HT1080 (cell line): ENCODE measurements at regions not wholly inside any gene's neighbourhood (a gene's known extent, or its start where the extent isn't known, plus 50 kb on each side); places are given as distances from the start of the nearest gene placed in this dataset.
"Not testable (repeated sequence)": the region's sequence is repeated elsewhere in the genome, so short reads cannot be mapped to it uniquely, and the experiment has no call there.

Experiments
- DNase-seq: peaks from one replicate; pipeline ENCODE4 v3.0.0-alpha.2; 2015; ENCODE audit warnings: low read depth

- no peak for DNase-seq
These were observed 644.0 kb upstream of the CBLB start for GRCh38 chr3:106512846-106513245.

DNA sequence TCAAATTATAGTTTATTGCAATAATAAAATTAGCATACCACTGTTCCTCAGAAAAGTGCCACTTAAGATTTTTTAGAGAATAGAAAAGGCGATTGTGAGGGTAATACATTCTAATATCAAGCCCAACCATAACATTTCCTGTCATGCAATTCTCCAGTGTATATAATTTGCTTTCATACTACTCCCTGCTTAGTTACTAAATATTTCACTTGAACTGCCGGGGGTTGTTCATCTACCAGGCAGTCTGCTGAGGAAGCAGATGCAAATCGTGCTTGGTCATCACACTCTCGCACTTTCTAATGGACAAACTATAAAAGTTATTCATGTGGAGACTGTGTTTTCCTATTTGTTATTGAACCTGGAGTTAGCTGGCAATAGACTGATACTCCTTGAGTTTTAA, 645.6 kb upstream of the CBLB start:
- DNase-seq: no peak

GRCh38 chr3:106518516-106518915, 649.7 kb upstream of the CBLB start:
- peak; percentile 65 for DNase-seq

- DNase-seq: no peak
These were observed 653.6 kb upstream of the CBLB start for GRCh38 chr3:106522397-106522796.

DNA sequence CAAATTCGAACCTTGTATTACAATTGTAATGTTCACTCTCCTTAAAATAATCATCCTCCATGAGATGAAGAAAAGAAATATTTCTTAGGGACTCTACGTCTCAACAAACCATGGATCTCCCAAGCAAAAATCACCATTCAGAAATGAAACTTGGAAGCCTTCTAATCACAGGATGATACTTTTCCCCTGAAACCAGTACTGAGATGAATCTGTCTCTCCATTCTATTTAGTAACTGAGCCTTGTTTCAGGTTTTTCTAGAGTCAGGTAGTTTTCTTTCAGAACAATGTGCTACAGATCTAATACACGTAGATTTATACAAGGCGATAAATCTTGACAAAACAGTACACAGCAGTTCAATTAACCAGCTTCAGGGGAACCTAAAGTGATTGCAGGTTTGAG, 660.1 kb upstream of the CBLB start:
- DNase-seq: no peak

DNA sequence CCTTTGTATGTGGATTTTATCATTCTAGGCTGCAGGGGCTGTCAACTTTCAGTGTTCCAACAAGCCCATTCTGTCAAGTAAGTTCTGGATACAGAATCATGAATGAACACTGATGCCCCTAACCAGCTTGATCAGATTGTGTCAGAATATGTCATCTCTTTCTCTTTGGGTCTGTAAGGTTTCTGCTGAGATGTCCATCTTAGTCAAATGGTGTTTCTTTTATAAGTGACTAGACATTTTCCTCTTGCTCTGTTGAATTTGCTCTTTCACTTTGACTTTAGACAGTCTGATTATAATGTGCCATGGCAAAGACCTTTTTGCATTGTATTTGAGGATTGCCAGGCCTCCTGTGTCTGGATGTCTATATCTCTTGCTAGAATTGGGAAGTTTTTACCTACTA, 660.9 kb upstream of the CBLB start:
- DNase-seq: no peak

DNA sequence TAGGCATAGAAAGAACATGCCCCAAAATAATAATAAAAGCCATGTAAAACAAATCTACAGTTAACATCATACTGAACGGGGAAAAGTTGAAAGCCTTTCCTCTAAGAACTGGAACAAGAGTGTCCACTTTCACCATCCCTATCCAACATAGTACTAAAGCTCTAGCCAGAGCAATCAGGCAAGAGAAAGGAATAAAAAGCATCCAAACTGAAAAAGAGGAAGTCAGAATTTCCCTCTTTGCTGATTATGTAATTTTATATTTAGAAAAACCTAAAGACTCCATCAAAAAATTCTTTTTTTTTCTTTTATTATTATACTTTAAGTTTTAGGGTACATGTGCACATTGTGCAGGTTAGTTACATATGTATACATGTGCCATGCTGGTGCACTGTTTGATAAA, 661.6 kb upstream of the CBLB start:
- no peak for DNase-seq

- not testable (repeated sequence) for DNase-seq
These were observed 663.0 kb upstream of the CBLB start for GRCh38 chr3:106531771-106532329.

DNA sequence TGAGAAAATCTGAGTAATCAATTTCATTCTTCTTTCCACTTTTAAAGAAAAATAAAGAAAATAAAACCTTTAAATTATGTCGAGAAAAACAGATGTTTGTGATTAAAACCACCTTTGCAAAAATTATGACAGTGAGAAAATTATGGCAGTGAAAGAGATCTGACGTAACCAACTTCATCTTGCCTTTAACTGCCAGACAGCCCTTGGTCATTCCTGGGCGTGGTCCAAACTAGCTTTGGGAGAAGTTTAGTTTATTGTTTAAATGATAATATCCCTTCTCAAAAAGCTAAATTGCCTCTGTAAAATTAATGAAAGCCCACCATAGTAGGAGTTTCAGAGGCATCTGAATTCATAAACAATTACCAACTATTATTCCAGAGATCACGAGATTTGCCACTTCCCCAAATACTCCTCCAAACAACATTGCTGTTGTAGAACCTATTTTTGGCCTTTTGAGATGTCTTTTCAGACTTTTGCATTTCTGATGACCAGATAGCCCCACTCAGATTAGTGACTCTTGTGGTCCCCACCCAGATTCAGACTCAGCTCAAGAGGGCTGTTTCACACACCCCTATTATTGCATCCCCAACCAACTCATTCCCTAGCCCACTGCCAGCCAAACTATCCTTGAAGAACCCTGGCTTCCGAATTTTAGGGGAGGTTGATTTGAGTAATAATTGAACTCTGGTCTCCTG, 664.4 kb upstream of the CBLB start:
- DNase-seq: no peak

- no peak for DNase-seq
These were observed 665.0 kb upstream of the CBLB start for GRCh38 chr3:106533788-106534160.

GRCh38 chr3:106534206-106534605, 665.4 kb upstream of the CBLB start:
- DNase-seq: peak; percentile 97

- DNase-seq: no peak
These were observed 671.9 kb upstream of the CBLB start for GRCh38 chr3:106540743-106541142.

- DNase-seq: no peak
These were observed 673.4 kb upstream of the CBLB start for GRCh38 chr3:106542101-106542769.

GRCh38 chr3:106552351-106553043, 683.7 kb upstream of the CBLB start:
- DNase-seq: no peak

DNA sequence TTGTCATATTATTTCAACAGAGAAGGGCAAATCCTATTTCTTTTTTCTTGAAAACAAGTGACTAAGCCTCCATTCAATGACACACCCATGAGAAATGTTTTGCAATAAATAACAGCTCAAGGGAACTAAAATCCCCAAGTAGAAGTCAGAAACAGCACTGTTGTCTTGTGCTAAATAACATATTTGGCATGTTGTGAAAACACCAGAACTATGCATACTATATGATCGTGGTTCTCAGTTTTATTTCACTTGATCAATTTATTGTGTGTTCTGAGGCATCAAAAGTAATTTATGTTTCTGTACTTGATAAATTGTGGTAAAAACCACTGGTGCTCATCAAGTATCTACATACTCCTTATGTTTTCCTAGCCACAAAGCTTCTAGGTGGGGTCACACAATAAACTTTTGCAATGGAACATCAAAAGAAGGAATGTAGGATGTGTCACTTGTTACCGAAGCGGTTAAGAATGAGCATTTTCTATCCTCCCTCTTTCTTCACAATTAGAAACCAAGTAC, 691.7 kb upstream of the CBLB start:
- DNase-seq: peak; percentile 51

DNA sequence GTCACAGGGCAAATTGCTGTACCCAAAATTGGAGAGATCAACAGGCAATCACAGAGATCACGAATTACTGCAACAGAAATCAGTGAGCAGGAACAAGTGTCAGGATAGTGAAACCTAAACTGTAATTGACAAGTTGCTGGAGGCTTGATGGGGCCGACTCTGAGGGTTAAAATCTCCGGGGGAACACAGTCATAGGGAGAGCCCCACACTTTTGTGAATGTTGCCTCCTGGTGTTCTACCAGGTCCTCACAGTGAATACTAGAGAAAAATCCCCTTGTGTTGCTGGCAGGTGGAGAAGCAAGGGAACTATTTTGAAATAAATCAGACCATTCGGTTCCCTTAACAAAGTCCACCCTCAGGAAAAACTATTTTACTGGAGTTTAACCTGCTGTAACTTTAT, 697.5 kb upstream of the CBLB start:
- peak; percentile 19 for DNase-seq

DNA sequence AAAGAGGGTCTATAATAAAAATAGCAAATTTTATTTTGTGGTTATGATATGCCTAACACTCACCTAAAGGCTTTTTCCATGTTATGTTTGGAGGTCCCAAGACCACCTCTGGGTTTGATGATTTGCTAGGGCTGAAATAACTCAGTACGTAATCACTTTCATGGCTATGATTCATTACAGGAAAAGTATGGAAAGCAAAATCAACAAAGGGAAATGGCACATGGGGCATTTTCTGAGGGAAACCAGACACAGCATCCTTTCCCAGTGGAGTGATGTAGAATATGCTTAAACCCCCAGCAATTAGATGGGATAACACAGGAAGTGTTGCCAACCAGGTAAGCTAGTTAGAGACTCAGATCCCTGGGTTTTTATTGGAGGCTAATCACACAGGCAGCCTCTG, 701.6 kb upstream of the CBLB start:
- peak; percentile 56 for DNase-seq

DNA sequence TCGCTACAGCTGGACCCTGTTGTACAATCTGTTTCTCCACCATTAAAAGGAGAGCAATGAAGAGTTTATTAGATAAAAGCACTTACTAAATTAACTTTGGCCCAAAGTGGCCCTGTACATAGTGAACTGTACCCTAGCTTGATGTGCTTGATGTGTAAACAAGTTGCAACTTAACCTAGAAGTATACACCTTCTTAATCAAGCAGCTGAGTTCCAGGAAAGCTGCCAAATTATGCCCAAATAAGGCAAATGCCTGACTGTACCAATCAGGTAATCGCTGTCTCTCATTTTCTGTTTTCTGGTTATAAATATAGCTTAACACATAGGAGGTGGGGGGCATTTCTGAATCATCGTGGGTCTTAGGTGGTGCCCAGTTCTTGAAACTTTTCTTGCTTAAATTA, 704.8 kb upstream of the CBLB start:
- DNase-seq: no peak

GRCh38 chr3:106575029-106575428, 706.2 kb upstream of the CBLB start:
- no peak for DNase-seq

GRCh38 chr3:106577241-106577640, 708.4 kb upstream of the CBLB start:
- DNase-seq: no peak

- peak; percentile 57 for DNase-seq
These were observed 710.1 kb upstream of the CBLB start for GRCh38 chr3:106578911-106579310.

DNA sequence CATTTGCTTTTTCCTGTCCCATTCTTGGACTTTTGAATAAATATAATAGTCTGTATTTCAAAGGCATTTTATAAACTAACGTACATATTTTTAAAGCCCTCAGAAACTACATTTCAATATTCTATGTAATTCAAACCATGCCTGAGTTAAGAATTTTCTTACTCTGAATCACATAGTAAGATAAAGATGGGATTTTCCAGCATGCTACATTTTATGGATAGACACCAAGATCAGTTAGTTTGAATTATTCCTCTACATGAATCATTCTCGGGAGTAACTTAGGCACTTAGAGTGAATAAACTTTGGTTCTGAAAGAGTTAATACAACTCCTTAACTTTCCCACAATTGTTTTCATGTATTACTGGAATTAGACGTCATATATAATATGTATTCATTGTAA, 713.3 kb upstream of the CBLB start:
- no peak for DNase-seq
